ENCODE measurements at regions not wholly inside any gene's neighbourhood (a gene's known extent, or its start where the extent isn't known, plus 50 kb on each side); places are given as distances from the start of the nearest gene placed in this dataset.
"Not testable (repeated sequence)": the region's sequence is repeated elsewhere in the genome, so short reads cannot be mapped to it uniquely, and the experiment has no call there.

GRCh38 chr18:14964002-14964401, 216.0 kb downstream of the ANKRD30B start:
- H3K27me3 ChIP-seq (ENCODE audit: control insufficient read depth, insufficient read depth, low read length): no peaks in the 10 kb centered on the region
- TF ChIP-seq, protein P1, sequence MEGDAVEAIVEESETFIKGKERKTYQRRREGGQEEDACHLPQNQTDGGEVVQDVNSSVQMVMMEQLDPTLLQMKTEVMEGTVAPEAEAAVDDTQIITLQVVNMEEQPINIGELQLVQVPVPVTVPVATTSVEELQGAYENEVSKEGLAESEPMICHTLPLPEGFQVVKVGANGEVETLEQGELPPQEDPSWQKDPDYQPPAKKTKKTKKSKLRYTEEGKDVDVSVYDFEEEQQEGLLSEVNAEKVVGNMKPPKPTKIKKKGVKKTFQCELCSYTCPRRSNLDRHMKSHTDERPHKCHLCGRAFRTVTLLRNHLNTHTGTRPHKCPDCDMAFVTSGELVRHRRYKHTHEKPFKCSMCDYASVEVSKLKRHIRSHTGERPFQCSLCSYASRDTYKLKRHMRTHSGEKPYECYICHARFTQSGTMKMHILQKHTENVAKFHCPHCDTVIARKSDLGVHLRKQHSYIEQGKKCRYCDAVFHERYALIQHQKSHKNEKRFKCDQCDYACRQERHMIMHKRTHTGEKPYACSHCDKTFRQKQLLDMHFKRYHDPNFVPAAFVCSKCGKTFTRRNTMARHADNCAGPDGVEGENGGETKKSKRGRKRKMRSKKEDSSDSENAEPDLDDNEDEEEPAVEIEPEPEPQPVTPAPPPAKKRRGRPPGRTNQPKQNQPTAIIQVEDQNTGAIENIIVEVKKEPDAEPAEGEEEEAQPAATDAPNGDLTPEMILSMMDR (IDR thresholded peaks at IDR 0.05; ENCODE audit: insufficient read depth, low read depth, low read length): no peak
- no peak overlapping the region for H3K4me3 ChIP-seq (ENCODE audit: low read depth, low read length)
- no peaks in the 10 kb centered on the region for H3K36me3 ChIP-seq (ENCODE audit: control insufficient read depth, insufficient read depth, low read length)
- no peak for DNase-seq (ENCODE audit: low read depth)
- CTCF ChIA-PET: no interaction called here
- POLR2A ChIA-PET: no interaction called here

- CTCF ChIA-PET: no interaction called here
- no peaks in the 10 kb centered on the region for H3K36me3 ChIP-seq (ENCODE audit: control insufficient read depth, insufficient read depth, low read length)
- TF ChIP-seq, protein P1 (IDR thresholded peaks at IDR 0.05; ENCODE audit: insufficient read depth, low read depth, low read length): no peak
- no peak for DNase-seq (ENCODE audit: low read depth)
- no peak overlapping the region for H3K4me3 ChIP-seq (ENCODE audit: low read depth, low read length)
- no peaks in the 10 kb centered on the region for H3K27me3 ChIP-seq (ENCODE audit: control insufficient read depth, insufficient read depth, low read length)
- POLR2A ChIA-PET: no interaction called here
Observed at GRCh38 chr18:14964406-14964805, 216.4 kb downstream of the ANKRD30B start.

- POLR2A ChIA-PET; H3K27me3 ChIP-seq (ENCODE audit: control insufficient read depth, insufficient read depth, low read length); CTCF ChIA-PET: not testable (repeated sequence)
Observed at GRCh38 chr18:14964976-14965375, 217.0 kb downstream of the ANKRD30B start.

GRCh38 chr18:14965553-14965952, 217.6 kb downstream of the ANKRD30B start:
- no peaks in the 10 kb centered on the region for H3K36me3 ChIP-seq (ENCODE audit: control insufficient read depth, insufficient read depth, low read length)
- no peak overlapping the region for H3K4me3 ChIP-seq (ENCODE audit: low read depth, low read length)
- POLR2A ChIA-PET: no interaction called here
- DNase-seq (ENCODE audit: low read depth): no peak
- CTCF ChIA-PET: no interaction called here
- H3K27me3 ChIP-seq (ENCODE audit: control insufficient read depth, insufficient read depth, low read length): no peaks in the 10 kb centered on the region
- TF ChIP-seq, protein P1 (IDR thresholded peaks at IDR 0.05; ENCODE audit: insufficient read depth, low read depth, low read length): no peak

More at GRCh38 chr18:14964976-14965375, 217.0 kb downstream of the ANKRD30B start:
- not testable (repeated sequence) for H3K36me3 ChIP-seq (ENCODE audit: control insufficient read depth, insufficient read depth, low read length); DNase-seq (ENCODE audit: low read depth); H3K4me3 ChIP-seq (ENCODE audit: low read depth, low read length)

GRCh38 chr18:14967246-14967645, 219.3 kb downstream of the ANKRD30B start:
- POLR2A ChIA-PET; H3K27me3 ChIP-seq (ENCODE audit: control insufficient read depth, insufficient read depth, low read length); H3K4me3 ChIP-seq (ENCODE audit: low read depth, low read length); H3K36me3 ChIP-seq (ENCODE audit: control insufficient read depth, insufficient read depth, low read length); CTCF ChIA-PET; DNase-seq (ENCODE audit: low read depth): not testable (repeated sequence)

- Histone ChIP-seq H3K36me3 (ENCODE audit: control insufficient read depth, insufficient read depth, low read length) (no peaks in the 10 kb centered on the region), H3K4me3 (ENCODE audit: low read depth, low read length) (no peak overlapping the region), H3K27me3 (ENCODE audit: control insufficient read depth, insufficient read depth, low read length) (no peaks in the 10 kb centered on the region)
- TF ChIP-seq, protein P1 (IDR thresholded peaks at IDR 0.05; ENCODE audit: insufficient read depth, low read depth, low read length): no peak
- DNase-seq (ENCODE audit: low read depth): no peak
- ChIA-PET CTCF (no interaction called here), POLR2A (no interaction called here)
Observed at GRCh38 chr18:14969500-14969899, 221.5 kb downstream of the ANKRD30B start.
